GM18511 (cell line): ENCODE measurements at regions not wholly inside any gene's neighbourhood (a gene's known extent, or its start where the extent isn't known, plus 50 kb on each side); places are given as distances from the start of the nearest gene placed in this dataset.
"Not testable (repeated sequence)": the region's sequence is repeated elsewhere in the genome, so short reads cannot be mapped to it uniquely, and the experiment has no call there.

Source experiments
- ATAC-seq: cut with Tn5 transposase; IDR thresholded peaks from one replicate; pipeline ENCODE4 v1.9.1; 2021; ENCODE audit warnings: mild to moderate bottlenecking, moderate library complexity; ENCODE audit not compliant: unreplicated experiment

- no peak for ATAC-seq
These were observed 149.1 kb downstream of the MAGEB17 start for GRCh38 chrX:16316331-16316730.

GRCh38 chrX:16319929-16320328 is 152.6 kb downstream of the MAGEB17 start:
- no peak for ATAC-seq

GRCh38 chrX:16320765-16321355 is 153.6 kb downstream of the MAGEB17 start:
- ATAC-seq = no peak

- no peak for ATAC-seq
These were observed 166.2 kb downstream of the MAGEB17 start for GRCh38 chrX:16333453-16333852.

GRCh38 chrX:16335181-16335580 is 167.9 kb downstream of the MAGEB17 start:
- ATAC-seq = no peak

- no peak for ATAC-seq
These were observed 180.8 kb downstream of the MAGEB17 start for GRCh38 chrX:16347968-16348670.

- no peak for ATAC-seq
These were observed 190.6 kb downstream of the MAGEB17 start for GRCh38 chrX:16357902-16358301.

GRCh38 chrX:16360056-16360455 is 192.8 kb downstream of the MAGEB17 start:
- ATAC-seq = not testable (repeated sequence)

- no peak for ATAC-seq
These were observed 201.4 kb downstream of the MAGEB17 start for GRCh38 chrX:16368696-16369095.

- no peak for ATAC-seq
These were observed 208.8 kb downstream of the MAGEB17 start for GRCh38 chrX:16376056-16376455.

GRCh38 chrX:16386126-16386525 is 218.8 kb downstream of the MAGEB17 start:
- no peak for ATAC-seq

- ATAC-seq = no peak
These were observed 225.3 kb downstream of the MAGEB17 start for GRCh38 chrX:16392597-16392996.

GRCh38 chrX:16394290-16394689 is 227.0 kb downstream of the MAGEB17 start:
- ATAC-seq = no peak

GRCh38 chrX:16403808-16404207 is 236.5 kb downstream of the MAGEB17 start:
- no peak for ATAC-seq

- no peak for ATAC-seq
These were observed 233.4 kb upstream of the S100G start for GRCh38 chrX:16416588-16416987.

- ATAC-seq = no peak
These were observed 231.3 kb upstream of the S100G start for GRCh38 chrX:16418650-16419049.

GRCh38 chrX:16427668-16428067 is 222.3 kb upstream of the S100G start:
- no peak for ATAC-seq

GRCh38 chrX:16429406-16429805 is 220.6 kb upstream of the S100G start:
- no peak for ATAC-seq

GRCh38 chrX:16431266-16431665 is 218.7 kb upstream of the S100G start:
- ATAC-seq = no peak

GRCh38 chrX:16433021-16433420 is 216.9 kb upstream of the S100G start:
- ATAC-seq = no peak

- ATAC-seq = no peak
These were observed 214.5 kb upstream of the S100G start for GRCh38 chrX:16435399-16435986.
